Vagina (tissue), 2 donors: ENCODE measurements at regions not wholly inside any gene's neighbourhood (a gene's known extent, or its start where the extent isn't known, plus 50 kb on each side); places are given as distances from the start of the nearest gene placed in this dataset.

ENCODE experiments used
- CTCF ChIP-seq, 3 experiments: fragments of 450-650 bp in 2 of 3; fragments of 200-600 bp in 1 of 3; sonication (generic) in 1 of 3; IDR thresholded peaks; one replicate each; pipeline ENCODE4 v1.5.1; 2017 to 2019; ENCODE audit warnings: antibody characterized with exemption in 3 of 3, mild to moderate bottlenecking in 2 of 3, moderate library complexity in 2 of 3
- POLR2A ChIP-seq, 2 donors: fragments of 450-650 bp; IDR thresholded peaks; one replicate each; pipeline ENCODE4 v1.6.1; 2017; ENCODE audit warnings: antibody characterized with exemption in 2 of 2, mild to moderate bottlenecking in 2 of 2, moderate library complexity in 2 of 2

GRCh38 chr5:155679530-155679929 lies 647.4 kb upstream of the SGCD start:
- TF ChIP-seq POLR2A (IDR thresholded peaks at IDR 0.05) (no peak), CTCF (IDR thresholded peaks at IDR 0.05) (no peak)
